BLaER1 treated with 17β-estradiol and CSF1 and Interleukin-3, amounts not matched to agents 10 nM and 100 nM (cell line): ENCODE measurements at regions not wholly inside any gene's neighbourhood (a gene's known extent, or its start where the extent isn't known, plus 50 kb on each side); places are given as distances from the start of the nearest gene placed in this dataset.
"Not testable (repeated sequence)": the region's sequence is repeated elsewhere in the genome, so short reads cannot be mapped to it uniquely, and the experiment has no call there.

Experiments
- H3K27ac ChIP-seq, 11 experiments: shearing (Covaris generic); formaldehyde crosslinking; 2 replicates each; pipeline ENCODE4 v1.8.1; 2022
- H3K27me3 ChIP-seq, 11 experiments: shearing (Covaris generic); formaldehyde crosslinking; 2 replicates each; pipeline ENCODE4 v1.8.1; 2022
- H3K36me3 ChIP-seq, 11 experiments: shearing (Covaris generic); formaldehyde crosslinking; 2 replicates each; pipeline ENCODE4 v1.8.1; 2022
- H3K4me1 ChIP-seq, 10 experiments: shearing (Covaris generic); formaldehyde crosslinking; 2 replicates each; pipeline ENCODE4 v1.8.1; 2022
- H3K4me2 ChIP-seq, 11 experiments: shearing (Covaris generic); formaldehyde crosslinking; 2 replicates each; pipeline ENCODE4 v1.8.1; 2022
- H3K4me3 ChIP-seq, 10 experiments: shearing (Covaris generic); formaldehyde crosslinking; 2 replicates each; pipeline ENCODE4 v1.8.1; 2022
- H3K9ac ChIP-seq, 11 experiments: shearing (Covaris generic); formaldehyde crosslinking; 2 replicates each; pipeline ENCODE4 v1.8.1; 2022
- H3K9me3 ChIP-seq, 11 experiments: shearing (Covaris generic); formaldehyde crosslinking; replicated peaks in 1 of 11; 2 replicates each; pipeline ENCODE4 v1.8.1; 2022
- H4K20me1 ChIP-seq, 11 experiments: shearing (Covaris generic); formaldehyde crosslinking; 2 replicates each; pipeline ENCODE4 v1.8.1; 2022
- Cebpa-rat ChIP-seq, 11 experiments: shearing (Covaris generic); IDR thresholded peaks; 2 replicates each; pipeline ENCODE4 v1.8.1; 2022

DNA sequence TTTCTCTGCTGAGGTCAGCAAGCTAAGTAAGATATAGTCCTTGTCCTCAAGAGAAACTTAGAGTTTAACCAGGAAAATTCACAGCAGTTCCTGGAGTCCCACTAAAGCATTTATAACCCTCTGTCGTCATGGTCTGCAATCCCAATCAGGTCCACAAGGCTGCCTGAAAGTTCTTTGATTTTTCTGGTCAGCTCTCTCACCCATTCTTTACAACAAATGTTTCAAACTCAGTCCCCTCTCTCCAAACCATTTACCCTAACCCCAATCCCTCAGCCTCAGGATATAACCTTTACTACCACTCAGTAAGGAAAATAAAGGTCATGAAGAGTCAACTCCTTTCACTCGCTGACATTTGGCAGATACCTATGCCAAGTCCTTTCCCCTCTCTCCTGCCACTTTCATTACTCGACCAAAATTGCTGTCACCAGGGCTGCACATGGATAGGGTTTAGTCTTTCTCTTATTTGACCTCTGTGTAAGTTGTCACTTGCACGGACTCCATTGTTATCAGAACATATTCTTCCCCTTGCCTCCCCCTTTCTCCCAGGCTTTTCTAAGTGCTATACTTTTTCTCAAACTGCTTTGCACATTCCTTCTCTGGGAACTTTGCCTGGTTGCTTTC is 936.6 kb downstream of the NR2F1-AS1 start:
- no peak overlapping the region for H3K4me2 ChIP-seq
- H3K27ac ChIP-seq = no peak overlapping the region

DNA sequence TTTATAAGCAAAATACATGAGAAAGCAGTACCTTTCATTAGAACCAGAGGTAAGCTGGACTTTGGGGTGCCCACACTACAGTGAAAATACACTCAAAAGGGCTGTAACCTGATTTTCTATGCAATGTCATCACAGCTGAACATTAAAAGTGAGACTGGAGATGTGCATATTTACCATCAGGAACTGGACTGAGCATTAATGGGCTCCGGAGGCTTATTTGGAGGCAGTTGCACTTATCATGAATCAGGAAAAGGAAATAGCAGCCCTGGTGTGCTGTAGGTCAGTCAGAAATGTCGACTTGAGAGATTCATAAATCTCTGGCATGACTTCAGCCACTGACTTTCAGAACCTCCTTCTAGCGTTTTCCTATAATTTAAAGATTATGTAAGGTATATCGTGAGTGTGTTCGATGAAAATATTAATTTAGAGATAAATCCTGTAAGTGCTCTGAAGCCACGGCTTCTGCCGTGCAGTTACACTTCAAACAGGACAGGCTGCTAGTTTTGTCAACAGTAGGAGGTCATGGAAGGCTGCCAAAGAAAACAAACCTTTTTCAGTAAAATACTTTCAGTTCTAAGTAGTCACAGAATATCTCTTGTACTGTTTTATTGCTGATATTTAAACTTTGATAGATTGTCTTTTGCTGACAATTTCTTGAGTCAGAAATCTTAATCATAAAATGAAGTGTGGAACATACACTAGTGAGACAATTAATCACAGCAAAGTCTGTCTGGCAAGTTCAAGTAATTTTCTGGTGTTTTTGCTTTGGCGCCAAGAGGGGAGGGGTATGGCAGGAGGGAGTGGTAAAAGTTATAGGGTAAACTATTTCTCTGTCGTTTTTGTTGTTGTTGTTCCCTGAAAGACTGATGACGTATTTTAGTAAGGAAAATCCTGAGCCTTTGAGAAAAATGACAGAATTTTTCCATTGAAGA is 939.7 kb downstream of the NR2F1-AS1 start:
- Histone ChIP-seq H3K27ac (no peak overlapping the region), H3K4me3 (no peak overlapping the region), H3K9ac (no peak overlapping the region), H3K36me3 (no peaks in the 10 kb centered on the region), H3K4me2 (no peak overlapping the region), H4K20me1 (no peaks in the 10 kb centered on the region), H3K27me3 (no peaks in the 10 kb centered on the region), H3K9me3 (no peaks in the 10 kb centered on the region), H3K4me1 (no peaks in the 10 kb centered on the region)
- no peak for TF ChIP-seq Cebpa-rat (IDR thresholded peaks at IDR 0.05)

More for the DNA sequence above, 936.6 kb downstream of the NR2F1-AS1 start:
- Histone ChIP-seq H3K9ac (no peak overlapping the region), H3K4me3 (no peak overlapping the region), H3K27me3 (no peaks in the 10 kb centered on the region), H4K20me1 (no peaks in the 10 kb centered on the region), H3K36me3 (no peaks in the 10 kb centered on the region), H3K4me1 (no peaks in the 10 kb centered on the region), H3K9me3 (no peaks in the 10 kb centered on the region)
- TF ChIP-seq Cebpa-rat (IDR thresholded peaks at IDR 0.05) = no peak

DNA sequence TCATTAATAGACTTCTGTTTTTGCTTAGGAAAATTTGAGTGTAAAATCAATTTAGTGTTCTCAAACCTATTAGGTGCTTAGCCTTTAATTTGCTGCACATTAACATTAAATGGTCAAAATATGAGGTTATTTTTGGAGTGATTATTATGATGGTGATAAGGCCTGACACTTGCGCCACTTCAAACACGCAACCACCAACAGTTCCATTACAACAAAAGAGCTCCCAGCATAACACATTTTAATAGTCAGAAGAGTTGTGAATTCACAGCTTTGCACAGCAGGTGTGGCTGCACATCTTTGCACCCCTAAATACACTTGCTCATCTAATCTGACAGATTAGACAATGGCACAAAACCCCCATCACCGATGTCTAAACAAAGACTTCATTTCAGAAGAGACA is 940.7 kb downstream of the NR2F1-AS1 start:
- no peaks in the 10 kb centered on the region for H4K20me1 ChIP-seq
- no peak overlapping the region for H3K27ac ChIP-seq
- no peak overlapping the region for H3K4me2 ChIP-seq
- no peaks in the 10 kb centered on the region for H3K4me1 ChIP-seq
- no peak overlapping the region for H3K4me3 ChIP-seq
- H3K9ac ChIP-seq = no peak overlapping the region
- no peaks in the 10 kb centered on the region for H3K27me3 ChIP-seq
- no peak for TF ChIP-seq Cebpa-rat (IDR thresholded peaks at IDR 0.05)
- no peaks in the 10 kb centered on the region for H3K36me3 ChIP-seq
- no peaks in the 10 kb centered on the region for H3K9me3 ChIP-seq

DNA sequence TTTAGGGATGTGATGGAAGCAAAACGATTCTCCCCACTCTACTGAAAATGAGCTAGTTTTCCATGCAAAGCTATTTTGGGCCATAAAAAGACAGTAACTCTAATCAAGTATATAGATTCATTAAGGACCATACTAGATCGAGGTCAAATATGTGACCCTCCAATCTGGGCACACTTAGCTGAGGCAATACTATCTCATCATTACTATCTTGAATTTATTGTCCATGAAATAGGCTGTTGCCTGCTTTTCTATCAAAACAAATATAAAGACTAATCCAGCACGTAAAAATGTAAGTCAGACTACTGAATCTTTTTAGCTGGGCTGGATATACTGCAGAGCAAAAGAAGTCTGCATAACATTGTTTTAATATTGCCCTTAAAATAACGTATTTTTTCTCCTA is 943.1 kb downstream of the NR2F1-AS1 start:
- no peak overlapping the region for H3K27ac ChIP-seq
- H3K36me3 ChIP-seq = no peaks in the 10 kb centered on the region
- TF ChIP-seq Cebpa-rat (IDR thresholded peaks at IDR 0.05) = no peak
- H3K4me3 ChIP-seq = no peak overlapping the region
- H3K27me3 ChIP-seq = no peaks in the 10 kb centered on the region
- no peaks in the 10 kb centered on the region for H4K20me1 ChIP-seq
- no peaks in the 10 kb centered on the region for H3K9me3 ChIP-seq
- no peak overlapping the region for H3K9ac ChIP-seq
- H3K4me1 ChIP-seq = no peaks in the 10 kb centered on the region
- H3K4me2 ChIP-seq = no peak overlapping the region

DNA sequence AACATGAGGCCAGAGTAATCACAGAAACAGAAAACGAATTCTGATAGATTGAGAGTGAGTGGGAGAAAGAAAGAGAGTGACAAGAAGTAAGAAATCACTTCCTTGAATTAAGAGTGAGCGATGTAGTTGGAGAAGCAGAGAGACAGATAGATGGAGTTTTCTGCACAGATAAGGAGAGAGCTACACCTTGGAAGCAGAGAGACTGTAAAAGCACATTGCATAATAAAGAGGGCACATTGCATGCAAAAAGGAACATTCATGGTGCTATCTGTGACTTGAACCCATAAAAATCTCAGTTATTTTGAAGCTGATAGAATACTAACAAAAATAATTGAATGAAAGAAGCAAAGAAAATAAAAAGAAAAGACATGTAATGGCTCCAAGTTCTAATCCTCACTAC is 943.8 kb downstream of the NR2F1-AS1 start:
- no peaks in the 10 kb centered on the region for H3K27me3 ChIP-seq
- H3K9me3 ChIP-seq = peaks cover 0 to 1% (median 0%) of the 10 kb centered on the region in 11 experiments; a peak in 3 of 22 replicates
- no peaks in the 10 kb centered on the region for H3K4me1 ChIP-seq
- no peak overlapping the region for H3K4me3 ChIP-seq
- no peak for TF ChIP-seq Cebpa-rat (IDR thresholded peaks at IDR 0.05)
- H3K4me2 ChIP-seq = no peak overlapping the region
- no peaks in the 10 kb centered on the region for H3K36me3 ChIP-seq
- H3K9ac ChIP-seq = no peak overlapping the region
- no peak overlapping the region for H3K27ac ChIP-seq
- H4K20me1 ChIP-seq = no peaks in the 10 kb centered on the region

DNA sequence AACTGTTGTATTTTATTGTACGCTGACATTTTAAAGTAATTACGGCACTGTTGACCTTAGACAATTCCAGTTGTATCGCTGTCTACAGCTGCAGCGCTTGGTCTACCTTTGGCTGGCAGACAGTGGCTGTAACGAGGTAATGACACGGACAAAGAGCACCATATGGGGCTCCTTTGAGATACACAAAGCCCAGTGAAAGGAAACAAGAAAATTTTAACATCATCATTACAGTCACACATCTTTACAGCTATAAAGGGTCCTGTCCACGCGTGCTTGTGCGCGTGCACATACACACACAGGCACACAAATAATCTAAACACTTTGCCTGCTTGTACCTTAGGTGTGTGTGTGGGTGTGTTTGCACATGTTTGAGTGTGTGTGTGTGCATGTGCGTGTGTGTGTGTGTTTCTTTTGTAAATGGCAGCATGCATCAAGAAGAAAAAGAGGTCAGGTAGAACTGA is 946.0 kb downstream of the NR2F1-AS1 start:
- Histone ChIP-seq H3K27ac (no peak overlapping the region), H3K4me3 (no peak overlapping the region), H4K20me1 (no peaks in the 10 kb centered on the region), H3K4me2 (no peak overlapping the region), H3K4me1 (no peaks in the 10 kb centered on the region), H3K36me3 (no peaks in the 10 kb centered on the region), H3K9me3 (peaks cover 0 to 13% (median 7%) of the 10 kb centered on the region in 11 experiments; a peak in 13 of 22 replicates), H3K9ac (no peak overlapping the region), H3K27me3 (no peaks in the 10 kb centered on the region)
- no peak for TF ChIP-seq Cebpa-rat (IDR thresholded peaks at IDR 0.05)

DNA sequence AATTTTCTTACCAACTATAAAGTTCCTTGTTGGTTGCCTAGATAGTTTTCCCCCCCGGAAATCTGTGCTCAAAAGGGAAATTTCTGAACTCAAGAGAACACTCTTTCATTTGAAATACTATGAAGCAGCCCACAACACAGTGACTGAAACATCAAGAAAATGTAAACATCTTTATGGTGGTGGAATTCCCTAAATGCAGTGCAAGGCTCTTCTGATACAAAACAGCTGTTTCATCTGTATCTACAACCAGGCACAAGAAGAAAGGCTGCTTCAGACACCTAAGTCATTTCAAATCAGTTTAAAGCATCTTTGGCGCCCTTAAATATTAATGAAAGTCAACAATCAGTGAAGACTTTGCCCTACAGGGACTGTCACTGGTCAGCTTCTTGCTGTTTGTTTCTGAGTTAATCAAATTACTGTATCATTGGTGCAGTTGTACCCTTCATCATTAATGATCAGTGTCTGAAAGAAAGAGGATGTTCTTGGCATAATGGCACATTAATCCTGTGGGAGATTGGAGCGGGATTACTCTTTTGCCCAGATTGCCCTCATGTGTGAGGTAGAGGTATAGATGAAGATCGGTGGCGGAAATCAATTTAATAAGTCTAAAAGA is 947.0 kb downstream of the NR2F1-AS1 start:
- no peak overlapping the region for H3K27ac ChIP-seq

DNA sequence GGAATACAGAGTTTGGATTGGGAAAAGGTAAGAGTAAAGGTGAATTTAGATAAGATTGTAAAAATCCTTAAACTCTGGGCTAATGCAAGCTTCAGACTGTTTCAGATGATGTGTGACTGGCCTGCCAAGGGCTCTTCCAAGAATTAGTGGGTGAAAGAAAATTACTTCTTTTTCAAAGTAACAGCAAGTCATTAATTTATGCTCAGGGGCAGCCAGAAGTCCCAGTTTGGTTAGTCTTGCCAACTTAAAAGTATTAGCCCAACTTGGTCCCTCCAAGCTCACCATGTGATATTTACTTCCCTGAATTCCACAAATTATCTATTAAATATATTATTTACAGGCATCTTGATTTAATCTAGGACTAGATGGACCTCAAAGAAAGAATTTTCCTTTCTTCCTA is 947.8 kb downstream of the NR2F1-AS1 start:
- no peak for TF ChIP-seq Cebpa-rat (IDR thresholded peaks at IDR 0.05)
- Histone ChIP-seq H3K27ac (no peak overlapping the region), H3K27me3 (no peaks in the 10 kb centered on the region), H3K9ac (no peak overlapping the region), H3K9me3 (peaks cover 0 to 18% (median 7%) of the 10 kb centered on the region in 11 experiments; a peak in 13 of 22 replicates), H3K4me1 (no peaks in the 10 kb centered on the region), H3K4me2 (no peak overlapping the region), H3K36me3 (no peaks in the 10 kb centered on the region), H3K4me3 (no peak overlapping the region), H4K20me1 (no peaks in the 10 kb centered on the region)

More for the DNA sequence above, 947.0 kb downstream of the NR2F1-AS1 start:
- H3K4me1 ChIP-seq = no peaks in the 10 kb centered on the region
- H3K4me3 ChIP-seq = no peak overlapping the region
- no peaks in the 10 kb centered on the region for H3K27me3 ChIP-seq
- H3K9me3 ChIP-seq = peaks cover 0 to 18% (median 7%) of the 10 kb centered on the region in 11 experiments; a peak in 13 of 22 replicates
- H3K4me2 ChIP-seq = no peak overlapping the region
- H3K9ac ChIP-seq = no peak overlapping the region
- H3K36me3 ChIP-seq = no peaks in the 10 kb centered on the region
- no peak for TF ChIP-seq Cebpa-rat (IDR thresholded peaks at IDR 0.05)
- H4K20me1 ChIP-seq = no peaks in the 10 kb centered on the region

DNA sequence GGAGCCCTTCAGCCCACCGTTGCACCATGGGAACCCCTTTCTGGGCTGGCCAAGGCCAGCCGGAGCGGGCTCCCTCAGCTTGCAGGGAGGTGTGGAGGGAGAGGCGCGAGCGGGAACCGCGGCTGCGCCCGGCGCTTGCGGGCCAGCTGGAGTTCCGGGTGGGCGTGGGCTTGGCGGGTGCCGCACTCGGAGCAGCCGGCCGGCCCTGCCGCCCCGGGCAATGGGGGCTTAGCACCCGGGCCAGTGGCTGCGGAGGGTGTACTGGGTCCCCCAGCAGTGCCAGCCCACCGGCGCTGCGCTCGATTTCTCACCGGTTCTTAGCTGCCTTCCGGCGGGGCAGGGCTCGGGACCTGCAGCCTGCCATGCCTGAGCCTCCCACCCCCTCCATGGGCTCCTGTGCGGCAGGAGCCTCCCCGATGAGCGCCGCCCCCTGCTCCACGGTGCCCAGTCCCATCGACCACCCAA is 949.8 kb downstream of the NR2F1-AS1 start:
- not testable (repeated sequence) for H3K9ac ChIP-seq, H3K4me1 ChIP-seq

More for the DNA sequence above, 949.8 kb downstream of the NR2F1-AS1 start:
- H3K4me3 ChIP-seq, H3K27ac ChIP-seq, H3K4me2 ChIP-seq, H3K36me3 ChIP-seq, H4K20me1 ChIP-seq, H3K27me3 ChIP-seq: not testable (repeated sequence)
- H3K9me3 ChIP-seq = peaks cover 0 to 18% (median 7%) of the 10 kb centered on the region in 11 experiments; a peak in 13 of 22 replicates
